HG02798 (cell line): ENCODE measurements at regions not wholly inside any gene's neighbourhood (a gene's known extent, or its start where the extent isn't known, plus 50 kb on each side); places are given as distances from the start of the nearest gene placed in this dataset.
"Not testable (repeated sequence)": the region's sequence is repeated elsewhere in the genome, so short reads cannot be mapped to it uniquely, and the experiment has no call there.

Source experiments
- ATAC-seq: cut with Tn5 transposase; IDR thresholded peaks from one replicate; pipeline ENCODE4 v1.9.1; 2021; ENCODE audit warnings: mild to moderate bottlenecking; ENCODE audit not compliant: unreplicated experiment, poor library complexity

DNA sequence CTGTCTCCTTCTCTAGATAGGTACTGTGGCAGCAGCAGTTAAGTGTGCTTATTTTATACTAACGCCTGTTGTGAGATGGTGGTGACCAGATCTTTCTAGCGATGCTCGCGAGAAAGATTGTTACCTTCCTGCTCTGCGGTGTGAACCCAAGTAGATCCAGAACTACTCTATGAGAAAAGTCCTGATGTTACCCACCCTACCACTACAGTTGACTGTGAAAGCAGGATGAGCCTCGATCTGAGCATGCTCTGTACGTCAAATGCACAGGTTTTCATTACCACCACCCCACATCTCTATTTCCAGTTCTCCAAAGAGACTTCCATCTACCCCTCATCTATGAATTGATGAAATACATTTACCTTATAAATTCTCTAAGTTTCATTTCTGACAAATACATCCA lies 64.6 kb upstream of the KCTD7 start:
- ATAC-seq = no peak

DNA sequence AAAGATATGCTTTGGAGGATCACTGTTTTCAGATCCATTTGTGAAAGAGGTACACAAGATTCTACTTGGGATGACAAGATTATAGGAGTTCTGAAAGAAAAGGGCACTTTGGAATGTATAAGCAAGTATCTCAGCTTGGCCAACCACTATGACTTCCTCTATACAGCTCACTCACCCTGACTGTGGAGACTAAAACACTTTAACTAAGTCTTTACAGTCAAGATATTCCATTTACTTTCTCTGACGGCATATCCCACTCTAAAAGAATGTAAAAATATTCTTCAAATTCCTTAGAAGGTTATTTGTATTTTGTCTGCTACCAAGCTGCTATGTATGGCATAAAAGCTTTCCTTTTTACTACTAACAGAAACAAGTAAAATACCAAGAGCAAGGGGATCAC lies 58.5 kb upstream of the KCTD7 start:
- ATAC-seq = not testable (repeated sequence)

DNA sequence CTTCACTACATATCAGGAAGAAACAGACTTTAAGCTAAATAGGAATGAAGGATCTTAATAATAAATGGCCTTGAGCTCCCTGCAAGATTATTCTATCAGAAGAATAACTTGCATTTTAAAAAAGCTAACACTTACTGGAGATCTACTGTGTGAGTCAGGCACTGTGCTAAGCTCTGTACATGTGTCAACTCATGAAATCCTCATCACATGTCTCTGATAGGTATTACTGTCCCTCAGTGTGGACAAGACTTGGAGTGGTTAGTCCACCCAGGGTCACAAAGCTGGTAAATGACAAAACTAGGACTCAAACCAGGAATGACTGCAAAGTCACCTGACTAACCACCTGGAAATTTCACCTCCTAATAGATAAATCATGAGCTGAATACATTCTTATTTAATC lies 57.1 kb upstream of the KCTD7 start:
- no peak for ATAC-seq

DNA sequence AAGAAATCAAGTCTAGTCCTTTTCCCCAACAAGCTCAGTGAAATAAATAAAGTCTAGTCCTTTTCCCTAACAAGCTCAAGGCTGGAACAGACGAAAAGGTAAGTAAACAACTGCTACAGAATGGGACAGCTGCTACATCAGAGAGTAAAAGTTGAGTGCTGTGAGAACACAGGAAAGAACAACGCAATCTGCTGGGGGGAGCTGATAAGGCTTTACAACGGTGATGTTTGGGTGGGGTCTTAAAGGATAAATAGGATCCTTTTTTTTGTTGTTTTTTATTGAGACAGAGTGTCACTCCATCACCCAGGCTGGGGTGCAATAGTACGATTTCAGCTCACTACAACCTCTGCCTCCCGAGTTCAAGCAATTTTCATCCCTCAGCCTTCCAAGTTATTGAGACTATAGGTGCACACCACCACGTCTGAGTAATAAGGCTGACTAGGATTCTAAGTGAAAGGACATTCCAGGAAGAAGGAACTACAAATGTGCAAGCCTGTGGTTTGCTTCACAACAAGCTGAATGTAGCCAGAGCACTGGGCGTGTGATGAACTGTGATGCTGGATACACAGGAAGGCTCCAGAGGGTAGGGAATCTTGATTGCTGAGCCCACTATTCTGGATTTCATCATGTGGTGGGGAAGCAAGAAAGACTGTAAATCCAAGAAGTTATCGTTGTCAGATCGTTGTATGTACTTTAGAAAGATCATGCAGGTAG lies 54.7 kb upstream of the KCTD7 start:
- ATAC-seq = not testable (repeated sequence)

DNA sequence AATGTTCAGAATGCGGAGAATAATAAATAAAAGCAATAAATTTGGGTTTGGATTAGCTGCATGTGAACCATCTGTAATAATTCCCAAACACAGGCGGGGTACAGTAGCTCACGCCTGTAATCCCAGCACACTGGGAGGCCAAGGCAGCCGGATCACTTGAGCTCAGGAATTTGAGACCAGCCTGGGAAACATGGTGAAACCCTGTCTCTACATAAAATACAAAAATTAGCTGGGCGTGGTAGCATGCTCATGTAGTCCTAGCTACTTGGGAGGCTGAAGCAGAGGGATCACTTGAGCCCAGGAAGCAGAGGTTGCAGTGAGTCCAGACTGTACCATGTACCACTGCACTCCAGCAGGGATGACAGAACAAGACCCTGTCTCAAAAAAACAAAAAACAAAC lies 53.9 kb upstream of the KCTD7 start:
- ATAC-seq = not testable (repeated sequence)

DNA sequence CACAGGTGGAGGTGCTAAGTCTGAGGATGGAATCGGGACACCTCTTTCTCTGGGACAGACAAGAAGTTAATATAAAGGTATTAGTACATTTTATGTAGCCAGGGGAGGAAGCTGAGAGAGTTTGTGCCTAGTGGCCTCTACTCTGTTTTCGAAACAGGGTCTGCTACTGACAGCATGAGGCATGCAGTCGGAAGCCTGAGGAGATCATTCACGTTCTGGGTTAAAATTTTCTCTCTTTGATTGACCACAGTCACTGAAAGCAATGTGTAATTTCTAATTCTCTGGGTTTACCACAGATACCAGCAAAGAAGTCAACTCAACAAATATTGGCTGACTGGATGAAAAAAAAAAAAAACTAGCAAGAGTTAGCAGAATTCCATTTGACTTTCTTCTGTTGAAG lies 53.3 kb upstream of the KCTD7 start:
- ATAC-seq = no peak

DNA sequence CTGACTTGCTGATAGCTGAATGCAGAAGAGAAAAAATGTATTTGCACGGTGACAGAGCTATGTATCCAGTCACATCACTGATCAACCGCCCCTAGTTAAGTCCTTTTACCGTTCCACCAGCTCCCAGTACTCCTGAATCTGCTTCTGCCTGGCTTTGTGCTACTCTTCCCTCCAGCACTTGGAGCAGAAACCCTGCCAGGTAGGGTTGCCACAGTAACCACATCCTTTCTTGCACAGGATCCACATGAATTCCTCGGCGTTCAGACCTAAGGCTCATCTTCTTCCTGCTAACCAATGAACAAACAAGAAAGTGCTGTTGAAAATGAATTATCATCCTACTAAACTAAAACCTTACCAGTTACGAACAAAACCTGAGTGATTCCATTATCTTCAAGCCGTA lies 52.0 kb upstream of the KCTD7 start:
- ATAC-seq = no peak
